ENCODE measurements at regions not wholly inside any gene's neighbourhood (a gene's known extent, or its start where the extent isn't known, plus 50 kb on each side); places are given as distances from the start of the nearest gene placed in this dataset.

DNA sequence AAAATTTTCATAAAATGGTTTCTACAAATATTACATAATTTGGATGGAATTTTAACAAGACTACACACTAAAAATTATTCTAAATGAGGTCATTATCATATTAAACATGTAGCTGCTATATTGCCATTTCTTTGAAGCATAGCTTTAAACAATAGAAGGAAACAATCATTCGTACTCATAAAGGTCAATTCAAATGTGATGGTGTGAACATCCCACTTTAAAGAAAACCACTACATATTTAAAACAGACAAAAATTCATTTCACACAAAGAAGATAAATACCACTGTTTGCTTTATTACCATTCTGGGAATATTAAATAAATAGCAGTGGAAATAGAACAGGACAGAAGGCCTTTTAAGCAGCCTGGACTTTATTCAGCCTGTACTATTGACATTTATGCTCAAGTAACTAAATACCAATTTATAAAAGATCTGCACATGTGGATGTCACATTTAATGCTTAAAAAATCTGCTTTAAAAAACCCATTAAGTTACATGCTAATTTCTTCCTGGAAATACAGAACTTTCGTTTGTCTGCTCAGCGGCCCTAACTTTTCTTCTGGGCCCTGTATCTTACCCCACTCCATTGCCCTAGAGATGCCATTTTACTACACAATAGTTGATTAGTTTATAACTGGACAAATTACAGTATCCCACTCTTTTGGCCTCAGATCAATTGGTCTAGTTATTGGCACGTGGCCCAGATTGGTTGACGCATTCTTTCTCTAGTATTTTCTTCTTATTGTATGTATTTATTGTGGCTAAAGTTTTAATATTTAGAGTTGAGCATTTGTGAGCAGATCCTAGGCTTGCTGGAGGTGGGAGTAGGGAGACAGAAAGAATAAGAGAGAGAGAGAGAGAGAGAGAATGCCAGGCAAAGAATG, 215.1 kb upstream of the SPRY2 start:
- TF ChIP-seq CTCF (conservative IDR thresholded peaks at IDR 0.05) (no peak), ZFX (IDR thresholded peaks at IDR 0.05) (no peak)
